HUES64 (cell line): ENCODE measurements at regions not wholly inside any gene's neighbourhood (a gene's known extent, or its start where the extent isn't known, plus 50 kb on each side); places are given as distances from the start of the nearest gene placed in this dataset.

Source experiments
- H3K27ac ChIP-seq: 2 replicates; pipeline ENCODE4 v1.7.0; 2013; ENCODE audit warnings: low read depth, low read length, inconsistent platforms
- H3K27me3 ChIP-seq: 2 replicates; pipeline ENCODE4 v1.6.1; 2013; ENCODE audit warnings: mild to moderate bottlenecking, low read length; ENCODE audit not compliant: insufficient read depth
- H3K36me3 ChIP-seq: 2 replicates; pipeline ENCODE4 v1.6.1; 2013; ENCODE audit warnings: mild to moderate bottlenecking, low read length; ENCODE audit not compliant: insufficient read depth
- H3K4me1 ChIP-seq: 2 replicates; pipeline ENCODE4 v1.6.1; 2013; ENCODE audit warnings: mild to moderate bottlenecking, low read length, moderate library complexity; ENCODE audit not compliant: insufficient read depth
- H3K4me3 ChIP-seq: 2 replicates; pipeline ENCODE4 v1.5.1; 2013; ENCODE audit warnings: mild to moderate bottlenecking, low read length, moderate library complexity
- H3K9ac ChIP-seq: 2 replicates; pipeline ENCODE4 v1.6.1; 2013; ENCODE audit warnings: mild to moderate bottlenecking, low read depth, low read length
- H3K9me3 ChIP-seq: 2 replicates; pipeline ENCODE4 v1.6.1; 2013; ENCODE audit warnings: low read depth, low read length; ENCODE audit not compliant: insufficient read depth
- WGBS: fragments of 150-250, 120-280 bp; methylation state at CpG from one replicate; pipeline ENCODE4 v1.1.7; 2013; ENCODE audit warnings: missing lambda C conversion rate; 5-methylcytosine and 5-hydroxymethylcytosine counted together

GRCh38 chr6:97815301-97815812 is 532.3 kb upstream of the MMS22L start:
- H3K27me3 ChIP-seq: no peaks in the 10 kb centered on the region
- no peaks in the 10 kb centered on the region for H3K9me3 ChIP-seq
- no peak overlapping the region for H3K9ac ChIP-seq
- WGBS: 90% methylated on average over 2 of the region's 2 CpGs
- H3K4me1 ChIP-seq: peaks cover 35% of the 10 kb centered on the region
- no peak overlapping the region for H3K4me3 ChIP-seq
- no peaks in the 10 kb centered on the region for H3K36me3 ChIP-seq
- H3K27ac ChIP-seq: no peak overlapping the region

- no peaks in the 10 kb centered on the region for H3K27me3 ChIP-seq
- no peaks in the 10 kb centered on the region for H3K36me3 ChIP-seq
- no peak overlapping the region for H3K9ac ChIP-seq
- H3K27ac ChIP-seq: no peak overlapping the region
- 90% methylated on average over 2 of the region's 2 CpGs for WGBS
- H3K4me3 ChIP-seq: no peak overlapping the region
- H3K4me1 ChIP-seq: peaks cover 38% of the 10 kb centered on the region
- H3K9me3 ChIP-seq: no peaks in the 10 kb centered on the region
Observed at GRCh38 chr6:97816526-97816925, 533.5 kb upstream of the MMS22L start.

GRCh38 chr6:97819710-97820109 is 536.7 kb upstream of the MMS22L start:
- H3K4me1 ChIP-seq: peaks cover 32% of the 10 kb centered on the region

GRCh38 chr6:97820400-97820799 is 537.4 kb upstream of the MMS22L start:
- peaks cover 32% of the 10 kb centered on the region for H3K4me1 ChIP-seq
- H3K36me3 ChIP-seq: no peaks in the 10 kb centered on the region
- H3K9me3 ChIP-seq: no peaks in the 10 kb centered on the region
- over 99% methylated on average over 5 of the region's 5 CpGs for WGBS
- H3K4me3 ChIP-seq: no peak overlapping the region
- H3K27ac ChIP-seq: no peak overlapping the region
- no peak overlapping the region for H3K9ac ChIP-seq
- no peaks in the 10 kb centered on the region for H3K27me3 ChIP-seq

More at GRCh38 chr6:97819710-97820109, 536.7 kb upstream of the MMS22L start:
- H3K9ac ChIP-seq: no peak overlapping the region
- H3K27ac ChIP-seq: no peak overlapping the region
- no peaks in the 10 kb centered on the region for H3K36me3 ChIP-seq
- H3K27me3 ChIP-seq: no peaks in the 10 kb centered on the region
- WGBS: 63% methylated on average over 3 of the region's 3 CpGs
- H3K4me3 ChIP-seq: no peak overlapping the region
- H3K9me3 ChIP-seq: no peaks in the 10 kb centered on the region

- H3K4me3 ChIP-seq: no peak overlapping the region
- WGBS: 44% methylated on average over 2 of the region's 2 CpGs
- H3K9me3 ChIP-seq: no peaks in the 10 kb centered on the region
- peaks cover 32% of the 10 kb centered on the region for H3K4me1 ChIP-seq
- no peaks in the 10 kb centered on the region for H3K36me3 ChIP-seq
- no peak overlapping the region for H3K27ac ChIP-seq
- no peak overlapping the region for H3K9ac ChIP-seq
- H3K27me3 ChIP-seq: no peaks in the 10 kb centered on the region
Observed at GRCh38 chr6:97822632-97823031, 539.6 kb upstream of the MMS22L start.

- Histone ChIP-seq H3K27ac (no peak overlapping the region), H3K9ac (no peak overlapping the region), H3K4me3 (no peak overlapping the region), H3K36me3 (no peaks in the 10 kb centered on the region), H3K27me3 (no peaks in the 10 kb centered on the region), H3K4me1 (peaks cover 9% of the 10 kb centered on the region), H3K9me3 (no peaks in the 10 kb centered on the region)
- WGBS: 96% methylated on average over 1 of the region's 3 CpGs
Observed at GRCh38 chr6:97841763-97842162, 558.7 kb upstream of the MMS22L start.

GRCh38 chr6:97842521-97842920 is 559.5 kb upstream of the MMS22L start:
- no peaks in the 10 kb centered on the region for H3K27me3 ChIP-seq
- peaks cover 1% of the 10 kb centered on the region for H3K4me1 ChIP-seq
- no peak overlapping the region for H3K9ac ChIP-seq
- no peaks in the 10 kb centered on the region for H3K9me3 ChIP-seq
- no peaks in the 10 kb centered on the region for H3K36me3 ChIP-seq
- WGBS: 94% methylated on average over 2 of the region's 2 CpGs
- no peak overlapping the region for H3K4me3 ChIP-seq
- no peak overlapping the region for H3K27ac ChIP-seq

- no peaks in the 10 kb centered on the region for H3K27me3 ChIP-seq
- no peaks in the 10 kb centered on the region for H3K9me3 ChIP-seq
- H3K4me3 ChIP-seq: no peak overlapping the region
- no peak overlapping the region for H3K9ac ChIP-seq
- no peaks in the 10 kb centered on the region for H3K36me3 ChIP-seq
- H3K27ac ChIP-seq: no peak overlapping the region
- WGBS: no CpG with 5 or more reads among the region's 2 CpGs
- peaks cover 20% of the 10 kb centered on the region for H3K4me1 ChIP-seq
Observed at GRCh38 chr6:97849390-97849789, 566.4 kb upstream of the MMS22L start.

GRCh38 chr6:97850458-97851212 is 567.6 kb upstream of the MMS22L start:
- Histone ChIP-seq H3K9ac (no peak overlapping the region), H3K9me3 (no peaks in the 10 kb centered on the region)

GRCh38 chr6:97863697-97864096 is 580.7 kb upstream of the MMS22L start:
- Histone ChIP-seq H3K4me1 (peaks cover 6% of the 10 kb centered on the region), H3K9ac (no peak overlapping the region), H3K9me3 (no peaks in the 10 kb centered on the region), H3K27ac (no peak overlapping the region), H3K27me3 (no peaks in the 10 kb centered on the region), H3K36me3 (no peaks in the 10 kb centered on the region), H3K4me3 (no peak overlapping the region)

More at GRCh38 chr6:97850458-97851212, 567.6 kb upstream of the MMS22L start:
- WGBS: 62% methylated on average over 5 of the region's 5 CpGs
- Histone ChIP-seq H3K4me3 (no peak overlapping the region), H3K27me3 (no peaks in the 10 kb centered on the region), H3K27ac (peak overlapping the region; percentile 62), H3K36me3 (no peaks in the 10 kb centered on the region), H3K4me1 (peaks cover 20% of the 10 kb centered on the region)

GRCh38 chr6:97864366-97864765 is 581.4 kb upstream of the MMS22L start:
- Histone ChIP-seq H3K4me3 (no peak overlapping the region), H3K9ac (no peak overlapping the region), H3K9me3 (no peaks in the 10 kb centered on the region), H3K4me1 (peaks cover 12% of the 10 kb centered on the region), H3K27ac (no peak overlapping the region), H3K36me3 (no peaks in the 10 kb centered on the region), H3K27me3 (no peaks in the 10 kb centered on the region)
- 94% methylated on average over 3 of the region's 4 CpGs for WGBS
